Adipocyte (in vitro differentiated cells): ENCODE measurements at regions not wholly inside any gene's neighbourhood (a gene's known extent, or its start where the extent isn't known, plus 50 kb on each side); places are given as distances from the start of the nearest gene placed in this dataset.
A peak's percentile ranks its signal among the peaks of the same experiment; 100 is the strongest.

Source experiments
- DNase-seq: peaks from one replicate; pipeline ENCODE4 v3.0.0-alpha.2; 2015; ENCODE audit warnings: low read depth
- H3K27me3 ChIP-seq: replicated peaks from 2 replicates; pipeline ENCODE4 v1.7.0; 2013; ENCODE audit warnings: mild to moderate bottlenecking, low read length, moderate library complexity; ENCODE audit not compliant: control insufficient read depth, insufficient read depth
- H3K36me3 ChIP-seq: 2 replicates; pipeline ENCODE4 v1.7.0; 2013; ENCODE audit warnings: low read length, mild to moderate bottlenecking, moderate library complexity; ENCODE audit not compliant: control insufficient read depth, insufficient read depth, severe bottlenecking
- H3K4me1 ChIP-seq: 2 replicates; pipeline ENCODE4 v1.7.0; 2013; ENCODE audit warnings: mild to moderate bottlenecking, low read length, moderate library complexity; ENCODE audit not compliant: control insufficient read depth, insufficient read depth
- H3K4me3 ChIP-seq: 2 replicates; pipeline ENCODE4 v1.7.0; 2013; ENCODE audit warnings: mild to moderate bottlenecking, low read length, moderate library complexity
- H3K9ac ChIP-seq: 2 replicates; pipeline ENCODE4 v1.7.0; 2013; ENCODE audit warnings: mild to moderate bottlenecking, low read length, moderate library complexity
- H3K9me3 ChIP-seq: 2 replicates; pipeline ENCODE4 v1.7.0; 2013; ENCODE audit warnings: mild to moderate bottlenecking, low read length, moderate library complexity; ENCODE audit not compliant: control insufficient read depth

DNA sequence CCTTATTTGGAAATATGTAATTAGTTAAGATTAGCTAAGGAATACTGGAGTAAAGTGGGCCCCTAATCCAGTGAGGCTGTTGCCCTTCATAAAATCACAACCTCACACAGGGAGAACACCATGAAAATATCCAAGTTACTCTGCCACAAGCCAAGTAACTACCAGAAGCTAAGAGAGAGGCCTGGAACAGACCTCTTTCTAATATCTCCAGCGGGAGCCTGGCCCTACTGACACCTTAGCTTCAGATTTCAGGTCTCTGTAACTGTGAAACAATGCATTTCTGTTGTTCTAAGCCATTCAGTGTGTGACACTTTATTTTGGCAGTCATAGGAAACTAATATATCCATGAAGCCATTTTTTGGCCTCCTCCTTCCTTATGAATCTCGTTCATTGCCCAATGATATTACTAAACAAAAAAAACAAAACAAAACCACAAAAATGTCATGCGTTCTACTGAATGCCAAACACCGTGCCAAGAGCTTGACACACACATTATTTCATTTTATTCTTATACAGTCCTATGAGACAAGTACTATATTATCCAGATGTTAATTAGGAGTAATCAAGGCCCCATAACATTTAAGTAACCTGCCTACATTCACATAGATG is 699.0 kb downstream of the MAT2B start:
- Histone ChIP-seq H3K4me3 (no peak overlapping the region), H3K4me1 (peaks cover 35% of the 10 kb centered on the region), H3K36me3 (no peaks in the 10 kb centered on the region), H3K9me3 (peaks cover 1% of the 10 kb centered on the region), H3K27me3 (no peaks in the 10 kb centered on the region), H3K9ac (peak overlapping the region; percentile 44)
- DNase-seq: peak; percentile 94

DNA sequence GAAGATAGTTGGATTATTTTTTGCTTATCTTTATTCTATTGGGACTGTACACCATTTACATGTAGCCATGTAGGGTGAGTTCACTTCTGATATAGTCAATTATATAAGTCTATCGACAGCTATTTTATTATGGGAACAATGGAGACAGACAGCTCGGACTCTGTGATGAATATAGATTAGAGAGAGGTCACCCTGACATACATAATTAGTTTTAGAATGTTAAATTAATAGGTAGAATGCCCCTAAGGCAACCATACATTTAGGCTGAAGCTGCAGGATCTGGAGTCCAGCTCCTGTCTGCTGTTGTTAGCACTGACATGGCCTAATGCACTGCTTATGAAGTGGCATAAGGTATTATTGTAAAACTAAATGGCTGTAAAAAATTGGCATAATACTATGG is 700.8 kb downstream of the MAT2B start:
- Histone ChIP-seq H3K36me3 (no peaks in the 10 kb centered on the region), H3K27me3 (no peaks in the 10 kb centered on the region), H3K4me3 (no peak overlapping the region), H3K9me3 (no peaks in the 10 kb centered on the region), H3K4me1 (peaks cover 35% of the 10 kb centered on the region), H3K9ac (no peak overlapping the region)
- DNase-seq: no peak

DNA sequence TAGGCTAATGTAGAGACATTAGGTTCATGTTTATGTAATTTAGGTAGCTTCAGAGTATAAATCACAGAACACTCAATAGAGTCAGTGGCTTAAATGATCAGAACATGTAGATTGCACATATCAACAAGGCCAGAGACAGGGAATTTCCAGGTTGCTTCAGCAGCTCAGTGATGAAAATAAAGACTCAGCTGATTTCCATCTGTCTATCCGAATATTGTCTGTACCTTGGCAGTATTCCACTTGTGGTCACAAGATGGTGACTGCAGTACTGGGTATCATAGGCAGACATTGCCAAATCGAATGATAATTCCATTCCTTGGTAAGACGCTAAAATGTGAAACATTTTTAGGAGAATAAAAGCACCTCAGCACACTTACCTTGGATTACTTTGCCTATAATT is 702.2 kb downstream of the MAT2B start:
- Histone ChIP-seq H3K9me3 (no peaks in the 10 kb centered on the region), H3K4me3 (no peak overlapping the region), H3K36me3 (no peaks in the 10 kb centered on the region), H3K9ac (no peak overlapping the region), H3K4me1 (peaks cover 25% of the 10 kb centered on the region), H3K27me3 (no peaks in the 10 kb centered on the region)
- DNase-seq: no peak

DNA sequence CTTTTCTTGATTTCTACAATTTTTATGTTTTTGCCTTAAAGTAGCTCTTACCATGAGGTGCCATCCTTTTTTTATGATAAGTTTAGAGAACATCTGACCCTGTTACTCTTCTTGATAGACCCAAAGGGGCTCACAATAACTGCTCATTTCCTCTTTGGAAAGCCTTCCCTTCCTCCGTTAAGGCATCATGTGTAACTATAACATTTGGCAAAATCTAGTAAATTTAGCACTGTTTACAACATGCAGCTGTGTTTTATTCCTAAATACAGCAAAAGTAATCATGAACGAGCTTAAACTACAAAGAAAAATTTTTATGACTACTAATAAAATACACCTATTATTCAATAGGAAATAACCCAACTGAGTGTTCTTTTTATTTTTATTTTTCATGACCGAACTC is 705.1 kb downstream of the MAT2B start:
- no peak overlapping the region for H3K4me3 ChIP-seq
- H3K4me1 ChIP-seq: no peaks in the 10 kb centered on the region
- H3K9ac ChIP-seq: no peak overlapping the region
- no peaks in the 10 kb centered on the region for H3K27me3 ChIP-seq
- no peak for DNase-seq
- H3K9me3 ChIP-seq: no peaks in the 10 kb centered on the region
- no peaks in the 10 kb centered on the region for H3K36me3 ChIP-seq

DNA sequence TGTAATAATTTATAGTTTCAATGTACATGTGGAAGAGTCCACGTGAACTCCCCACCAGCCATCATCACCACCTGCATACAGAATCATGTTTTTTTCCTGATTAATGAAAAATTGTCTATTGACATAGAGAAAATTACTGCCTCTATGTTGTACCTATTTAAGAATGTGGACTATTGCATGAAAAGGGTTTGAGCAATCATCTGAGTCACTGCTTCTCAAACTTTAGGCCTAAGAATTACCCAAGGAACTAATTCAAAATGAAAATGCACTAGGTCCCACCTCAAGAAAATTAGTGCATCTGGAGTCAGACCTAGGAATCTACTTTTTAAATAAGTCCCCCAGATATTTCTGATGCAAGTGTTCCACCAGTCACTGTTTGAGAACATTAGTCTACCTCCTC is 709.3 kb downstream of the MAT2B start:
- H3K9ac ChIP-seq: no peak overlapping the region
- no peaks in the 10 kb centered on the region for H3K4me1 ChIP-seq
- peaks cover 8% of the 10 kb centered on the region for H3K9me3 ChIP-seq
- H3K4me3 ChIP-seq: no peak overlapping the region
- no peaks in the 10 kb centered on the region for H3K36me3 ChIP-seq
- no peaks in the 10 kb centered on the region for H3K27me3 ChIP-seq
- no peak for DNase-seq

DNA sequence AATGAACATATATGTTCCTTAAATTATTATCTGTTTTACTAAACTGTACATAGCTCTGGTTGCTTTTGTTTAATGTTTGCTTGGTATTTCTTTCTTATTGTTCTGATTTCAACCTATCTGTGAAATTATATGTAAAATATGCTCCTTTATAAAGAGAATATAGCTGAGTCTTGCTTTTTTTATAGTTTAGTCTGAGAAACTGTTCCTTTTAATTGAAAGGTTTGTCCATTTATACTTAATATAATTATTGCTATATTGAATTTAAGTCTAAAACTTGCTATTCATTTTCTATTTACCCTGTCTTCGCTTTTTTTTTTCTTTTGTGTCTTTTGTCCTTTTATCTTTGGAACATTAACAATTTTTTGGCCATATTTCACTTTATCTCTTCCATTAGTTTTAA is 712.0 kb downstream of the MAT2B start:
- Histone ChIP-seq H3K4me1 (no peaks in the 10 kb centered on the region), H3K4me3 (no peak overlapping the region), H3K36me3 (no peaks in the 10 kb centered on the region), H3K27me3 (no peaks in the 10 kb centered on the region), H3K9ac (no peak overlapping the region), H3K9me3 (peaks cover 8% of the 10 kb centered on the region)
- no peak for DNase-seq

DNA sequence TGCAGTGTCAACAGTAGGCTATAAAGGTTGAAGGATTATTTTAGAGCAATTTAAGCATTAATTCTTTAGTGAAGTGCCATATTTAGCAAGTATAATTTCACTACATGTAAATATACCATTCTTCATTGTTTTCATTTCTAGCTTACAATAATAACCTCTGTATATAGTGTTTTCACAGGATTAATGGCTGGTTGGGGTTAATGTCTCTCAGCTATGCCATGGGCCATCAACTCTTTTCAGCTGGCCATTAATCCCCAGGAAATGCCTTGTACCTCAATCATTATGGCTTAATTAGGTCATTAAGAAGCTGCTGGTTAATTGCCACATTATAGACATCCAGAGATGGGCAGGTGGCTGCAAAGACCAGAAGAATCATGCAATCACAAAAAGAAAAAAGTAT is 715.1 kb downstream of the MAT2B start:
- Histone ChIP-seq H3K9ac (no peak overlapping the region), H3K9me3 (peaks cover 8% of the 10 kb centered on the region), H3K27me3 (no peaks in the 10 kb centered on the region), H3K36me3 (no peaks in the 10 kb centered on the region), H3K4me3 (no peak overlapping the region), H3K4me1 (no peaks in the 10 kb centered on the region)
- no peak for DNase-seq

DNA sequence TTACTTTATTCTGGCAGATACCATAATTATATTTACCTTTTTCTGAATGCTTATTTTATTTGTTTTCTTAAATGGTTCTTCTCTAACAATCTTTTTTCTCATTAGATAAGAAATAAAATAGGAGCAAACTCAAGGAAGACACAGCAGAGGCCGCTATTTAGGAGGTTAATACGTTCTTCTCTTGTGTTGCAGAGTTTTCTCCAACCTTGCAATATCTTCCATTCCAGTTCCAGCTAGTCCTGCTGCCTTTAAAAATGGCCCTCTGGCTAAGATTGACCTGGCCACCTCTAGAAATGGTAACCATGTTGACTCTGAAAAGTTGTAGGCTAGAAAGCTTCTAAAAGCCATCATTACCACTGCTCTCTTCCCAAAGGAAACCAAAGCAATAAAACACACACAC is 718.8 kb downstream of the MAT2B start:
- DNase-seq: no peak
- Histone ChIP-seq H3K36me3 (no peaks in the 10 kb centered on the region), H3K4me3 (no peak overlapping the region), H3K4me1 (no peaks in the 10 kb centered on the region), H3K27me3 (no peaks in the 10 kb centered on the region), H3K9me3 (peaks cover 11% of the 10 kb centered on the region), H3K9ac (no peak overlapping the region)

DNA sequence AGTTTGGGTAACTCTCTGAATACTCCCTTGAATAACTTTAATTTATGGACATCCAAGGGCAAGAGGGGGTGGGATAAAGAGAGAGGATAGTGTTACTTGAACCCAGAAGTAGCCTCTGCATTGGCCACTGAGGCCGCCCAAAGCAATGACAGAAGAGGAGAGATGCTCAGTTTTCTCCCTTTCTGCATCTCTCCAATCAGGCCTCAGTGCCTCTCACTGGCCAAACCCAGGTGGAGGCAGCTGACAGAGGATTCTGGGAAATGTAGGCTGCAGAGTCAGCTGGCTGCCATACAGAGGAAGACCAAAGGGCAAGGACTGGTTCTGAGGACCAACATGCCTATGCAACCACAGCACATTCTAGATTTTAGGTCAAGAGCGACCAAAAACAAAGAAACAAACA is 719.4 kb downstream of the MAT2B start:
- Histone ChIP-seq H3K27me3 (no peaks in the 10 kb centered on the region), H3K4me3 (no peak overlapping the region), H3K9me3 (peaks cover 11% of the 10 kb centered on the region), H3K9ac (no peak overlapping the region), H3K4me1 (no peaks in the 10 kb centered on the region), H3K36me3 (no peaks in the 10 kb centered on the region)
- no peak for DNase-seq

DNA sequence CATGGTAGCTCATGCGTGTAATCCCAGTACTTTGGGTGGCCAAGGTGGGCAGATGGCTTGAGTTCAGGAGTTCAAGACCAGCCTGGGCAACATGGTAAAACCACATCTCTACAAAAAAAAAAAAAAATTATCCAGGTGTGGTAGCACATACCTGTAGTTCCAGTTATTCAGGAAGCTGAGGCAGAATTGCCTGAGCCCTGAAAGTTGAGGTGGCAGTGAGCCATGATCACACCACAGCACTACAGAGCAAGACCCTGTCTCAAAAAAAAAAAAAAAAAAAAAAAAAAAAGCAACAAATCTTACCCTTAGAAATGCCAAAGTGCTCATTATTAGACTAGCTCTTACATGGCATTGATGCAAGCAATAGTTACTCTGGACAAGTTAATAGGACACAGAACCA is 724.9 kb downstream of the MAT2B start:
- peaks cover 25% of the 10 kb centered on the region for H3K4me1 ChIP-seq
- no peak overlapping the region for H3K4me3 ChIP-seq
- no peaks in the 10 kb centered on the region for H3K27me3 ChIP-seq
- DNase-seq: no peak
- H3K9ac ChIP-seq: no peak overlapping the region
- no peaks in the 10 kb centered on the region for H3K36me3 ChIP-seq
- peaks cover 11% of the 10 kb centered on the region for H3K9me3 ChIP-seq

DNA sequence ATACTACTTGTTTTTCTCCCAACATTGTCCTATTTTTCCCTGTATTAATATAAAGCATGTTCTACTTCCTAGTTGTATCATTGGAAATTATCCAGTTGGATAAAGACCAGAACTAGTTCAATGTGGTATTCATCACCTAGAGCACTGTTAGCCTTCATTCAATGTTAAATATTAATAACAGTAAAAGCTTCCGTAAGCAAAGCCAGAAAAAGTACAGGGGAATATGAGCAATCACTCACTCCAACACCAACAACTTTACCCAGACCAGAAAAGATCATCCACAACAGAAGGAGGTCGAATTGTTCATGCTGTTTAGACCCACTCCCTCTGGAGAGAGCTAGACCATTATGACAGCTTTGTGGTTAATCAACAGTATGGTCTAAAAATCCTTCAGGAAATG is 728.4 kb downstream of the MAT2B start:
- no peaks in the 10 kb centered on the region for H3K27me3 ChIP-seq
- peak overlapping the region; percentile 24 for H3K4me3 ChIP-seq
- peaks cover 1% of the 10 kb centered on the region for H3K9me3 ChIP-seq
- H3K9ac ChIP-seq: peak overlapping the region; percentile 51
- H3K36me3 ChIP-seq: no peaks in the 10 kb centered on the region
- no peak for DNase-seq
- H3K4me1 ChIP-seq: peaks cover 48% of the 10 kb centered on the region

DNA sequence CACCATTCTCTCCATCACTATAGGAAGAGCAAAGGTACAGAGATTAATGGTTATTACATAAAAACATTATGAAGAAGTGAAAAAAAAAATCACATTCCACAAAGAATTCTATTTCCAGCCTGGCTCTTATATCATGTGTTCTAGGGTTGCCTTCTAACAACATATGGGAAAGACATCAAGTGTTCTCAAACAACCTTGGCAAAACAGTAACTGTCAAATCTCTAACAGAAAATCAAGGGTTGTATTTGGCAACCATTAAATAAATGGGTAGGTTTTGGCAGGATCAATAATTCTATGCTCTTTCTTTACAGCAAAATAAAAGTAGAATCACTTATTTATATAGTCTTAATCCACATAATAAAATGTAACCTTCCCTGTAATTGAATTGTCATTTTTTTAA is 728.9 kb downstream of the MAT2B start:
- H3K9me3 ChIP-seq: no peaks in the 10 kb centered on the region
- no peaks in the 10 kb centered on the region for H3K36me3 ChIP-seq
- DNase-seq: no peak
- H3K9ac ChIP-seq: no peak overlapping the region
- H3K27me3 ChIP-seq: no peaks in the 10 kb centered on the region
- no peak overlapping the region for H3K4me3 ChIP-seq
- H3K4me1 ChIP-seq: peaks cover 49% of the 10 kb centered on the region
